ENCODE measurements at regions not wholly inside any gene's neighbourhood (a gene's known extent, or its start where the extent isn't known, plus 50 kb on each side); places are given as distances from the start of the nearest gene placed in this dataset.
A peak's percentile ranks its signal among the peaks of the same experiment; 100 is the strongest.
"Not testable (repeated sequence)": the region's sequence is repeated elsewhere in the genome, so short reads cannot be mapped to it uniquely, and the experiment has no call there.

DNA sequence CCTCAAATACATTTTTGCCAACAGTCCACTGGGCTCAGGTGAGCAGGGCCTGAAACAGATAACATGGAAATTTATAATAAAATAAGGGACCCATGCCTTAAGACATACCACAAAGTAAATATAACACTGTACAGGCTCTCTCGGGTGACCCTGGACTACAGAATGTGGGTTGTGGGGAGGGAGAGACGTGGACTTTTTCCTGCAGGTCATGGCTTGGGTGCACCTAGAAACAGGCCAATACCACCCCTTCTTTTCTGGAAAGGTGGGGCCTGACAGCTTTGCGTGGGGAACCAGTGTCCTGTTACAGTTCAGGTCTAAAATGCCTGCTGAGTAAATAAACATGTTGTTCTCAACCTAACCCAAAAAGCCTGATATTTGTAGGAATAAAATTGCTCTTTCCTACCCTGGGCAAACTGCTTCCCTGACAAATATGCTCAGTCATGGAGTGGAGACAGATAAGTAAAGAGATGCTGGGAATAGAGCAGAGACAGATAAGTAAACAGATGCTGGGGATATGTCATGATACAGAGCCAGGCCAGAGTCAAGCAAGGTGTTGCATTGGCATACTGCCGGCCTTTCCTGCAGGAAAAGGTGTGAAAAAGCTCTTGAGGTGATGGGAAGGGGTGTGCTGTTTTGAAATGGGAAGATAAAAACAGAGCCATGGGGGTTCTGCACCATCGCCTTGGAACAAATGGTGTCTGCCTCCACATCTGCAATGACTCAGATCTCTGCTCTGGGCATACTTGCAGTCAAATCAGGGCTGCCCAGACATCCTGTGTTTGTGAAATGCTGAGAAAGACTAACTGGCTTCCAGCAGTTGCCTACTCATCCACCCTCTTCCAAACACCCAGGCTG, 535.6 kb downstream of the KCNJ18 start:
- DNase-seq; intact Hi-C loops (cut with DNase I): not testable (repeated sequence)

DNA sequence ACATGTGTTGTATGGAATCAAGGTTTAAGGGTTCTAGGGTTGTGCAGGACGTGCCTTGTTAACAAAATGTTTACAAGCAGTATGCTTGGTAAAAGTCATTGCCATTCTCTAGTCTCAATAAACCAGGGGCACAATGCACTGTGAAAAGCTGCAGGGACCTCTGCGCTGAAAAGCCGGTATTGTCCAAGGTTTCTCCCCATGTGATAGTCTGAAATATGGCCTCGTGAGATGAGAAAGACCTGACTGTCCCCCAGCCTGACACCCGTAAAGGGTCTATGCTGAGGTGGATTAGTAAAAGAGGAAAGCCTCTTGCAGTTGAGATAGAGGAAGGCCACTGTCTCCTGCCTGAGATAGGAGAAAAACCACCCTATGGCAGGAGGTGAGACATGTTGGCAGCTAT, 537.5 kb downstream of the KCNJ18 start:
- DNase-seq; intact Hi-C loops (cut with DNase I): not testable (repeated sequence)

DNA sequence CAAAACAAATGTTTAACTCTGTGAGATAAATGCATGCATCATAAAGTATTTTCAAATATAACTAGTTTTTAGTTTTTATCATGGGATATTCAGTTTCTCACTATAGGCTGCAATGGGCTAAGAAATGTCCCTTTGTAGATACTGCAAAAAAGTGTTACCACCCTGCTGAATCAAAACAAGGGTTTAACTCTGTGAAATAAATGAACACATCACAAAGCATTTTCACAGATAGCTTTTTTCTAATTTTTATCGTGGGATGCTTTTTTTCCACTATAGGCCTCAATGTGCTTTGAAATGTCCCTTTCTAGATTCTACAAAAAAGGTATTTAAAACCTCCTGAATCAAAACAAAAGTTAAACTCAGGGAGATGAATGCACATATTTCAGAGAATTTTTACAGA, 541.1 kb downstream of the KCNJ18 start:
- intact Hi-C loops (cut with DNase I), result no loop called here
- no peak for DNase-seq

DNA sequence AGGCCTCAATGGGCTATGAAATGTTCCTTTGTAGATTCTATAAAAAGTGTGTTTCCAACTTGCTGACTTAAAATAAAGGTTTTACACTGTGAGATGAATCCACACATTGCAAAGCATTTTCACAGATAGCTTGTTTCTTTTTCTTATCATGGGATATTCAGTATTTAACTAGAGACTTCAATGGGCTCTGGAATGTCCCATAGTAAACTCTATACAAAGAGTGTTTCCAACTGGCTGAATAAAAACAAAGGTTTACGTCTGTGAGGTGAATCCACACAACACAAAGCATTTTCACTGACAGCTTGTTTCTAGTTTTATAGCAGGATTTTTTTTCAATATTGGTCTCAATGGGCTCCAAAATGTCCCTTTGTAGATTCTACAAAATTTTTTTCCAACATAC, 550.1 kb downstream of the KCNJ18 start:
- intact Hi-C loops (cut with DNase I), result no loop called here
- DNase-seq, result no peak

DNA sequence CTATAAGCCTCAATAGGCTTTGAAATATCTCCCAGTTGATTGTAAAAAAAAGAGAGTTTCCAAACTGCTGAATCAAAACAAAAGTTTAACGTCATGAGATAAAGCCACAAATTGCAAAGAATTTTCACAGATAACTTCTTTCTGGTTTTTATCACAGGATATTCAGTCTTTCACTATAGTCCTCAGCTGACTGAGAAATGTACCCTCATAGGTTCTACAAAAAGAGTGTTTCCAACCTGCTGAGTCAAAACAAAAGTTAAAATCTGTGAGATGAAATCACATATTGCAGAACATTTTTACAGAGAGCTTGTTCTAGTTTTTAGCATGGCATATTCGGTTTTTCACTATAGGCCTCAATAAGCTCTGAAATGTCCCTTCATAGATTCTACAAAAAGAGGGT, 559.2 kb downstream of the KCNJ18 start:
- no peak for DNase-seq
- intact Hi-C loops (cut with DNase I), result no loop called here

DNA sequence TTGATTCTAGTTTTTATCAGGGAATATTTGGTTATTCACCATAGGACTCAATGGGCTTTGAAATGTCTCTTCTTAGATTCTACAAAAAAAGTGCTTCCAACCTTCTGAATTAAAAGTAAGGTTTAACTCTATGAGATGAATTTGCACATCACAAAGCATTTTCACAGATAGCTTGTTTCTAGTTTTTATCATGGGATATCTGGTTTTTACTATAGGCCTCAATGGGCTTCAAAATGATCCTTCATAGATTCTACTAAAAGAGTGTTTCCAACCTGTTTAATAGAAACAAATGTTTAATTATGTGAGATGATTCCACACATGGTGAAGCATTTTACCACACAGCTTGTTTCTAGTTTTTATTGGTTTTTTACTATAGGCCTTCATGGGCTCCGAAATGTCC, 560.7 kb downstream of the KCNJ18 start:
- intact Hi-C loops (cut with DNase I), result no loop called here
- DNase-seq, result no peak

DNA sequence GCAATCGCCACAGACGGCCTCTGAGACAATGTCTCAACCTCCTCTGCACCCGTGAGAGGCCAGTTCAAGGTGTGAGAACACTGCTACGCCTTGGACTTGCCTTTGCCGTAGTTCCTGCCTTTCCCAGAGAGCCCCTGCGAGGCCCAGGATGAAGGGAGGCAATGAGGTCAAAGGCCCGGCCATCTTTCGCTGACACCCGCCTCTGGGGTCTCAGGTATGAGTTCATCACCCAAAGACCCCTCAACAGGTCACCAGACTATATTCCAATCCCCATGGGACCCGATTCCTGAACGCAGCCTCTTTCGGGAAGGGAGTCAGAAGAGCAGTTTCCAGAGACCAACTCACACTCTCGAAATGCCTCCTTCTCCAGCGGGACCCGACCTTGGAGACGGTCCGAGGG, 573.5 kb downstream of the KCNJ18 start:
- intact Hi-C loops (cut with DNase I), result no loop called here
- peak in 2 of 42 donors; percentile 5 to 18 for DNase-seq

DNA sequence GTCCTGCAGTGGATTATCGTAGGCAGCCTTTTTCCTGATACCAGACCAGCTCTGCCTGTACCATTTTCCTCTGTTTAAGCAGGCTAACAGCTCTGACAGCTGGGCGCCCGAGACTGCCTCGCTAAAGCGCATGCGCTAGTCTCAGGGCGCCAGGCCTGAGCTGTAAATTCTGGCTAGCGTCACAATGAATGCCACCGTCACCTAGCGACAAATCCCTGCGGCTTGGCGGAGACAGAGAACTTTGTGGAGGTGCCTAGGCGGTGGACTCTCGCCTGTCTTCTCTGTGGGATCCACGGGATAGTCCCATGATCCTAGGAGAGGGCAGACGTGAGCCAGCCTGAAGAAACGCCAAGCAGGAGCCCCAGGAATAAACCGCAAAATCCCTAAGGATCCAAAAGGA, 573.9 kb downstream of the KCNJ18 start:
- intact Hi-C loops (cut with DNase I), result no loop called here
- peak in 2 of 42 donors; percentile 8 to 24 for DNase-seq

DNA sequence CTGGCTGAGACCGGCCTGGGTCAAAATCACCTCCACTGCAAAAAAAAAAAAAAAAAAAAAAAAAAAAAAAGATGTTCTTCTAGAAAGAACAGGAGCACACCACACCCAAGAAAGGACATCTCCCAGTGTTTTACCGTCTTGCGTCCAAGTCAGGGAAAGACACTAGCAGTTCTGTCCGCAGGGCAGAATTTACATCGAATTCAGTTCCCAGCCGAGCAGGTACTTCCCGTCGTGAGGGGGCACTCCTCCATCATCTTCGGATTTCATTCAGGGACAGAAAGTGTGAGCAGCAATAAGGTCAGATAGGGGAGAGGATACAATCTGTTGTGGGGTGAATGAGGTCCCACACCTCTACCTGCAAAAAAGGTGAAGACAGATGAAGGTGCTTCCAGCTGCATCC, 574.7 kb downstream of the KCNJ18 start:
- DNase-seq, result peak in 2 of 42 donors; percentile 18 to 33
- intact Hi-C loops (cut with DNase I), result no loop called here

DNA sequence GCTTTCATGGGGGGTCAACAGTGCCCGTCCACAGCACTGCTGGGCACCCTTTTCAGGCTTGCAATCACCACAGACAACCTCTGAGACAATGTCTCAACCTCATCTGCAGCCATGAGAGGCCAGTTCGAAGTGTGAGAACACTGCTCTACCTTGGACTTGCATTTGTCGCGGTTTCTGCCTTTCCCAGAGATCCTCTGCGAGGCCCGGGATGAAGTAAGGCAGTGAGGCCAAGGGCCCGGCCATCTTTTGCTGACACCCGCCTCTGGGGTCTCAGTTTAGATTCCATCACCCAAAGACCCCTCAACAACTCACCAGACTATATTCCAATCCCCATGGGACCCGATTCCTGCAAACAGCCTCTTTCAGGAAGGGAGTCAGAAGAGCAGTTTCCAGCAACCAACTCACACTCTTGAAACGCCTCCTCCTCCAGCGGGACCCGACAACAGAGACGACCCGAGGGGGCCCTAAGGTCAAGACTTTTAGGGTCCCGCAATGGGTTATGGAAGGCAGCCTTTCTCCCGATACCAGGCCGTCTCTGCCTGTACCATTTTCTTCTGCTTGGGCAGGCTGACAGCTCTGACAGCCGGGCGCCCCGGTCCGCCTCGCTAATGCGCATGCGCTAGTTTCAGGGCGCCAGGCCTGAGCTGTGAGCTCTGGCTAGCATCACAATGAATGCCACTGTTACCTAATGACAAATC, 576.0 kb downstream of the KCNJ18 start:
- intact Hi-C loops (cut with DNase I), result no loop called here
- peak in 2 of 42 donors; percentile 21 to 29 for DNase-seq

DNA sequence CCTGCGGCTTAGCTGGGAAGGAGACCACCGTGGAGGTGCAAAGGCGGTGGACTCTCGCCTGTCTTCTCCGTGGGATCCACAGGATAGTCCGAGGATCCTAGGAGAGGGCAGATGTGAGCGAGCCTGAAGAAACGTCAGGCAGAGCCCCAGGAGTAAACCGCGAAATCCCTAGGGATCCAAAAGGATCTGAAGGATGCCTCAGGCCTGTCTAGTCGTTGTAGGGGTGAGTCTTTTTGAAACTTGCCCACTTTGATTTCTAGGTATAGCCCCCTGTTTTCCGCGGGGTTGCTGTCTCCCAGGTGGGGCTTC, 576.5 kb downstream of the KCNJ18 start:
- intact Hi-C loops (cut with DNase I), result no loop called here
- DNase-seq, result no peak

DNA sequence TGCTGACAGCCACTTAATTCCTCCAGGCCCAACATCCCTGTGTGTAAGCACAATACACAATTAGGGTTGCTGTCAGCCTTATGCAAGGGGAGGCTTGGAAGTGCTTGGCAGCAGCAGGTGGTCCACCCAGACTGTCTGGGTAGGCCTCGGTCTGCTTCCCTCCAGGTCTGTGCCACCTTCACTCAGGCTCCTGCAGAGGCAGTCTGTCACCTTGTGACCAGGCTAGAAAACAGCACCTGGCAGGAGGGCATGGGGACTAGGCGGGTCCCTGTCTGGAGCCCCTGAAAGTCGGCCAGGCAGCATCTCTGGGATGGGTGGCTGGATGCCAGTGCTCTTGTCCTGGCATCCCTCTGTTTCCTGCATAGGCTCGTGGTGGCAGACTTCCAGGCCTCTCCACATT, 578.1 kb downstream of the KCNJ18 start:
- peak in 1 of 42 donors; percentile 8 for DNase-seq
- intact Hi-C loops (cut with DNase I), result no loop called here

DNA sequence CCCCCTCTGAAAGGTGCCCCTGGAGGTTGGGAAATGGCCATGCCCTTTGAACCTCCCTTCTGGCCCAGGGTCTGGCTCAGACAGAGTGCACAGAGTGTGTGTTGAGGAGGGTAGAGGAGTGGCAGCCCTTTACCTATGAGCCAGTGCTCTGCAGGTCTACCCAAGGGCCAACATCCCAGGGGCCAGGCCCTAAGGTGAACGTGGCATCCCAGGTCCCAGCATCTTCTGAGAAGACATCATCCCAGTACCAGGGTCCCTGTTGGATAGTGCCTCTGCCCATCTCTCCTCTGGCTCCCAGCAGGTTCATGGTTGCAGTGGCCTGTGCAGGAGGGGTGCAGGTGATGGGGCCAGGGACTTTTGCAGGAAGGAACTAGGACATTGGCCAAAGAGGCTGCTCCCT, 578.5 kb downstream of the KCNJ18 start:
- DNase-seq; intact Hi-C loops (cut with DNase I): not testable (repeated sequence)

DNA sequence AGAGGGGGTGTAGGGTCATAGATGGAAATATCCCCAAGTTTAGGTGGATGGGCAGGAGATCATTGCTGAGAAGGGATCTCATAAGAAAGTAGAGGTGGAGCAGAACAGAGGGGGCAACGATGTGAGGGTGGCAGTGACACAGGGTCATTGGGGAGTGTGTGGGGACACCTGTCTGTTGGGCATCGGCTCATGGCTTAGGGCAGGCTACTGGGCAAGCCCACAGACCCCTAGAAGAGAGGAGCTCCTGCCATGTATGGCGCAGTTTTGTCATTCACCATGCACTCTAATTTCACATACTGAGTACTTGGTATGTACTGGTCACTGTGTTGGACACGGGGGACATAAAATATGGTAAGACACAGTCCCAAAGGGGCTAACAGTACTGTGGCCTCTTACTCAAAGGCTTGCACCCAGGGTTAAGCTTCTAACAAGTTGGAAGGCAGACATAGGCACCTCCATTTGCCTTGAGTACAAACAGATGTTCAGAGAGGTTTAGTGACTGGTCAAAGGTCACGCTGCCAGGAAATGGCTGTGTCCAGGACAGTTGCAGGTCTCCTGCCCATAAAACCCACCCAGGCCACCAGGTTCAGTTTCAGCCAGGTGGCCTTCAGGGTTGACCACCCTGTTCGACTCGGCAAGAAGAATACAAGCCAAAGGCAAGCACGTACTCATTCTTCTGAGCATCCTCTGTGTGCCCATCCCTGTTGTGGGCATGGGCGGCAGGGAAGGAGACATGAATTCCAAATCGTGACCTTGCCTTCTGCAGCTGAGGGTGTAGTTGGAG, 580.2 kb downstream of the KCNJ18 start:
- no peak for DNase-seq
- intact Hi-C loops (cut with DNase I), result no loop called here

DNA sequence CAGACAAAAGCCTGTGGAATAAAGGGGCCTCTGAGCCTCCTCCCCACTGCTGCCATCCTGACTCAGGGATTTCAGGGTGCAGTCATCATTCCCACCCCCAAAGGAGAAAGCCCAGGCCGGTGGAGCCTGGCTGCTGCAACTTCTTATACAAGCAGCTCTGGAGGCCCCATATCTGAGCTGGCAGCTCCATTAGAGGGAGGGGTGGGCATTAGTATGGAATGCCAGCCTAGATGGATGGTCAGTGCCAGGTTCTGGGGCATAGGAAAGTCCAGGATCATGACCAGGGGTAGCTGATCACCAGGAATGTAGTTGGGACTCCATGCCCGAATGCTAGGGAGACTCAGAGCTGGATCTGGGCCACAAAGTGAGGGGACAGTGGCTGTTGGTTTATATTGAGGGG, 581.0 kb downstream of the KCNJ18 start:
- intact Hi-C loops (cut with DNase I), result no loop called here
- peak in 1 of 42 donors; percentile 9 for DNase-seq

DNA sequence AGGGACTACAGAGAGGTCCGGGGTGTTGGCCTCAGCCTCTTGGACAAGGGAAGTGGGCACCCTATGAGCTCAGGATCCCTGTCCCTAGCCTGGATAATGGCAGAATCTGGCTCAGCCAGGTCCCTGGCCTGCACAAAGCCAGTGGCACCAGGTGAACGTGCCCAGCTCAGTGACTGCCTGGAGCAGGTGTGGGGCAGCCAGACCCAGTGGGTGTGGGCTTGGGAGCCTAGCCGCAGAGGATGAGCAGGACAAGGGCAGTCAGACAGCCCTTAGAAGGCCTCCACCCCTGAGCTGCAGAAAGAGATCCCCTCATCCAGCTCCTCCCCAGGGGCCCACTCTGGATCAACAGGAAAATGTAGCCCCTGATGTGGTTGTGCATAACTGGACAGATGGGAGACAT, 585.3 kb downstream of the KCNJ18 start:
- intact Hi-C loops (cut with DNase I), result no loop called here
- peak in 2 of 42 donors; percentile 9 to 21 for DNase-seq

DNA sequence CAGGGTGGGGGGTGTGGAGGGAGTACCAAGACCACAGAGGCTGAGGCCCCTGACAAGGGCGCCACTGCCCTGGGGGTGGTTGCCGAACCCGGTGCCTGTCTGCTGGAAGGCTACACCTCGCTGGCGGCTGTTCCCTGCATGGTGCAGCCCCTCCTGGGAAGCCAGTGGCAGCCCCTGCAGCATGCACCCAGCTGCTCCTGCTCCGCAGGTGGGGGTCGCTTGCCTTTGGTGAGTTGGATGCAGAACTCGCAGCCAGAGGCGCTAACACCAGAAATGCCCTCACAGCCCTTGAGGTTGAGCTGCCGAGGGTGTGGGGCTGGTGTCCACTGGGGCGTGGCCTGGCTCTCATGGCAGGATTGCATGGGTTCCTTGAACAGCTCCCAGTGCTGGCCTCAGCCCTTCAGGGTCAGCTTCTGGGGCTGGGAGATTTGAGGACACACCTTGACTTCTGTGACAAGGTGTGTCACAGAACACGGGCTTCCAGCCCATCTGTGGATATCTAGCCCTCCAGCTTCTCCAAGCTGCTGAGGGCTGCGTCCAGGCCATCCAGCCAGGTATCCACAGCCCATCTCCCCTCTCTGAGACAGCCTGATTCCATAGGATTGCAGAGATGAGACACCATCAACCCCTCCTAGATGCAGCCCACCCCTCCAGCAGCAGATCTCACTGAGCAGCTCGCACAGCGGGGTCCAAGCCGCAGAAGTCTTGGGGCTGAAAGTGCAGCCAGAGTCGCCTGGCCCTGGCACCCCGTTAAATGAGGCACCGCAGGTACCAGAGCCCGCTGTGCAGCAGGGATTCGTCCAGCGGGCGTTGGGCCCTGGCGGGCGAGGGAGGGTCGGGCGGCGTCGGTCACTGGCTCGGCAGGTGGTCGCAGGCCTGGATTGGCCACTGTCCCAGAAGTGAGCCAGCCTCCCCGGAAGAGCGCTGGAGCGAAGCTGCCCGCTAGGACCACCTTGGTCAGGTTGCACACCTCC, 586.3 kb downstream of the KCNJ18 start:
- DNase-seq, result peak in 4 of 42 donors; percentile 11 to 25 (median 20)
- intact Hi-C loops (cut with DNase I), result no loop called here

DNA sequence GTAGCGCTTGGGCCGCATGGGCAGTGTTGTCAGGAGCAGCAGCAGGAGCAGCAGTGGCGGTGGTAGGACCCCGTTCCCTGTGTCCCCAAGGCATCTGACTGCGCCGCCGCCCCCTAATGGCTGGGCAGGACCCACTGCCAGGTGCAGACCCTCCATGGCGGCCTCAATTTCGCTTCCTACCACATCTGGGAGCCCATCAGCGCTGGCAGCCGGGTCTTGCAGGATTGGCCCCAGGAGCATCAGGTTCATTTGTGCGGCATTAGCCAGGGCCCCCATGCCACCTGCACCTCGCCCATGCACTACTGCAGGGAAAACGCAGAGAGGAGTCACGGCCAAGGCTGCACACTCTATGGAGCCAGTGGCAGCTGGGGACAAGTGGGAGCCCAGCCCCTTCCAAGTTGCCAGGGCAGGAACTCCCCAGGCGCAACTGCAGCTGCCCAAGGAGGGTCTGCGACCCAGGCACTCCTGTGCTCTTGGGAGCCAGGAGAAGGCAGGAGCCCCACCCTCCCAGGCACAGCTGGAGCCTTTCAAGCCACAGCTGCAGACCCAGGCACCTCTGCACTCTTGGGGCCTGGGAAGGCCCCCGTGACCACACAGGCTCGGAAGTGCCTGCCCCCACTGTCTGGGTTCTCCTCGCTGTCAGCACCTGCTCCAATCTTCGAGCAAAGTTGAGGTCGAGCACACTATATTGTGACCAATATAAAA, 594.2 kb downstream of the KCNJ18 start:
- intact Hi-C loops (cut with DNase I), result no loop called here
- peak in 3 of 42 donors; percentile 24 to 36 (median 32) for DNase-seq
